K562 (cell line): ENCODE measurements at regions not wholly inside any gene's neighbourhood (a gene's known extent, or its start where the extent isn't known, plus 50 kb on each side); places are given as distances from the start of the nearest gene placed in this dataset.

ENCODE experiments used
- BDP1 ChIP-seq: IDR thresholded peaks from 3 replicates; pipeline ENCODE4 v1.6.1; 2011; ENCODE audit not compliant: insufficient read length, insufficient read depth
- EHMT2 ChIP-seq: fragments of 450-650 bp; IDR thresholded peaks from 2 replicates; pipeline ENCODE4 v1.6.1; 2018; ENCODE audit warnings: antibody characterized with exemption
- POLR2A ChIP-seq: fragments of 450-650 bp; conservative IDR thresholded peaks from 2 replicates; pipeline ENCODE4 v1.6.1; 2016
- ZNF589 ChIP-seq: fragments of 200-800 bp; sonication (Bioruptor generic); IDR thresholded peaks from 2 replicates; pipeline ENCODE4 v1.6.1; 2016; ENCODE audit warnings: low read depth, missing genetic modification characterization, missing compliant biosample characterization
- TF ChIP-seq, protein P1 (sequence below): fragments of 250-450 bp; sonication (Bioruptor Pico); IDR thresholded peaks from 2 replicates; pipeline ENCODE4 v1.9.0; 2021; ENCODE audit warnings: mild to moderate bottlenecking
- TF ChIP-seq, protein P2 (sequence below), 3 experiments: IDR thresholded peaks in 2 of 3; conservative IDR thresholded peaks in 1 of 3; 2 replicates each; pipeline ENCODE4 v1.5.1; 2011 to 2012; ENCODE audit warnings: low read length in 3 of 3, mild to moderate bottlenecking in 3 of 3, control low read depth in 2 of 3, improper control_type of control experiment in 1 of 3, inconsistent platforms in 1 of 3, low read depth in 1 of 3, mixed read lengths in 1 of 3, moderate library complexity in 1 of 3; ENCODE audit not compliant: insufficient read depth in 2 of 3
- TF ChIP-seq, protein P3 (sequence below): sonication (generic); formaldehyde crosslinking; IDR thresholded peaks from 2 replicates; pipeline ENCODE4 v1.4.0; 2020; ENCODE audit warnings: mild to moderate bottlenecking, missing genetic modification reagents

DNA sequence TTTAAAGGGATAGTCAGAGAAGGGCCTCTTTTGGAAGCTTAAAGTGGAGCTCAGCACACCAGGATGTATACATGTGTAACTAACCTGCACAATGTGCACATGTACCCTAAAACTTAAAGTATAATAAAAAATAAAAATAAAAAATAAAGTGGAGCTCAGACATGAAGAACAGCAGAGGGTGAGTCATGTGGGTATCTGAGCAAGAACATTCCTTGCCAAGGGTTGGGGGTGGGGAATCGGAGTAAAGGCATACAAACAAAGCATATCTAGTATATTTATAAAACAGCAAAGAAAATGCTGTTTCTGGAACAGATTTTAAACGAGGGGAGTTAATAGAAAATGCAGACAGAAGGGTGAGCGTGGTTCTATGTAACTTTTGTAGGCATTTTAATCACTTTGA is 562.6 kb upstream of the ANO3 start:
- TF ChIP-seq, protein P1, sequence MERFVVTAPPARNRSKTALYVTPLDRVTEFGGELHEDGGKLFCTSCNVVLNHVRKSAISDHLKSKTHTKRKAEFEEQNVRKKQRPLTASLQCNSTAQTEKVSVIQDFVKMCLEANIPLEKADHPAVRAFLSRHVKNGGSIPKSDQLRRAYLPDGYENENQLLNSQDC, result no peak
- TF ChIP-seq, protein P2, sequence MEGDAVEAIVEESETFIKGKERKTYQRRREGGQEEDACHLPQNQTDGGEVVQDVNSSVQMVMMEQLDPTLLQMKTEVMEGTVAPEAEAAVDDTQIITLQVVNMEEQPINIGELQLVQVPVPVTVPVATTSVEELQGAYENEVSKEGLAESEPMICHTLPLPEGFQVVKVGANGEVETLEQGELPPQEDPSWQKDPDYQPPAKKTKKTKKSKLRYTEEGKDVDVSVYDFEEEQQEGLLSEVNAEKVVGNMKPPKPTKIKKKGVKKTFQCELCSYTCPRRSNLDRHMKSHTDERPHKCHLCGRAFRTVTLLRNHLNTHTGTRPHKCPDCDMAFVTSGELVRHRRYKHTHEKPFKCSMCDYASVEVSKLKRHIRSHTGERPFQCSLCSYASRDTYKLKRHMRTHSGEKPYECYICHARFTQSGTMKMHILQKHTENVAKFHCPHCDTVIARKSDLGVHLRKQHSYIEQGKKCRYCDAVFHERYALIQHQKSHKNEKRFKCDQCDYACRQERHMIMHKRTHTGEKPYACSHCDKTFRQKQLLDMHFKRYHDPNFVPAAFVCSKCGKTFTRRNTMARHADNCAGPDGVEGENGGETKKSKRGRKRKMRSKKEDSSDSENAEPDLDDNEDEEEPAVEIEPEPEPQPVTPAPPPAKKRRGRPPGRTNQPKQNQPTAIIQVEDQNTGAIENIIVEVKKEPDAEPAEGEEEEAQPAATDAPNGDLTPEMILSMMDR (IDR thresholded peaks at IDR 0.05 in 2 of 3, conservative IDR thresholded peaks at IDR 0.05 in 1 of 3; ENCODE audit: insufficient read depth in 2 of 3, low read depth in 1 of 3, low read length in 3 of 3), result no peak
- TF ChIP-seq POLR2A (no peak), EHMT2 (no peak), BDP1 (no peak), ZNF589 (CRISPR knock-in tag) (no peak)
- TF ChIP-seq, protein P3, sequence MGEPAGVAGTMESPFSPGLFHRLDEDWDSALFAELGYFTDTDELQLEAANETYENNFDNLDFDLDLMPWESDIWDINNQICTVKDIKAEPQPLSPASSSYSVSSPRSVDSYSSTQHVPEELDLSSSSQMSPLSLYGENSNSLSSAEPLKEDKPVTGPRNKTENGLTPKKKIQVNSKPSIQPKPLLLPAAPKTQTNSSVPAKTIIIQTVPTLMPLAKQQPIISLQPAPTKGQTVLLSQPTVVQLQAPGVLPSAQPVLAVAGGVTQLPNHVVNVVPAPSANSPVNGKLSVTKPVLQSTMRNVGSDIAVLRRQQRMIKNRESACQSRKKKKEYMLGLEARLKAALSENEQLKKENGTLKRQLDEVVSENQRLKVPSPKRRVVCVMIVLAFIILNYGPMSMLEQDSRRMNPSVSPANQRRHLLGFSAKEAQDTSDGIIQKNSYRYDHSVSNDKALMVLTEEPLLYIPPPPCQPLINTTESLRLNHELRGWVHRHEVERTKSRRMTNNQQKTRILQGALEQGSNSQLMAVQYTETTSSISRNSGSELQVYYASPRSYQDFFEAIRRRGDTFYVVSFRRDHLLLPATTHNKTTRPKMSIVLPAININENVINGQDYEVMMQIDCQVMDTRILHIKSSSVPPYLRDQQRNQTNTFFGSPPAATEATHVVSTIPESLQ (CRISPR knock-in tag), result no peak
